NCI-H2081 (cell line): ENCODE measurements at regions not wholly inside any gene's neighbourhood (a gene's known extent, or its start where the extent isn't known, plus 50 kb on each side); places are given as distances from the start of the nearest gene placed in this dataset.
A peak's percentile ranks its signal among the peaks of the same experiment; 100 is the strongest.

Experiments used
- DNase-seq, 2 experiments: peaks; one replicate each; lab custom pipeline; 2025; lab: John Stamatoyannopoulos, UW

- DNase-seq, result no peak
Observed at GRCh38 chr14:61893371-61893940, 131.2 kb downstream of the SNAPC1 start.

- peak; percentile 56 to 67 for DNase-seq
Observed at GRCh38 chr14:61894452-61895077, 132.3 kb downstream of the SNAPC1 start.

GRCh38 chr14:61897300-61897699 lies 135.1 kb downstream of the SNAPC1 start:
- DNase-seq, result no peak

GRCh38 chr14:61898568-61898967 lies 136.3 kb downstream of the SNAPC1 start:
- no peak for DNase-seq

- no peak for DNase-seq
Observed at GRCh38 chr14:61899497-61899896, 137.3 kb downstream of the SNAPC1 start.

- no peak for DNase-seq
Observed at GRCh38 chr14:61904946-61905345, 142.7 kb downstream of the SNAPC1 start.

GRCh38 chr14:61911574-61911973 lies 149.4 kb downstream of the SNAPC1 start:
- DNase-seq, result peak; percentile 16 to 69

GRCh38 chr14:61918998-61919397 lies 156.8 kb downstream of the SNAPC1 start:
- DNase-seq, result no peak

GRCh38 chr14:61923348-61923747 lies 161.1 kb downstream of the SNAPC1 start:
- DNase-seq, result no peak

- peak in 1 of 2 experiments; percentile 7 for DNase-seq
Observed at GRCh38 chr14:61925043-61925442, 162.8 kb downstream of the SNAPC1 start.

GRCh38 chr14:61925732-61926435 lies 163.7 kb downstream of the SNAPC1 start:
- DNase-seq, result no peak

GRCh38 chr14:61927060-61927459 lies 164.8 kb downstream of the SNAPC1 start:
- DNase-seq, result no peak

- no peak for DNase-seq
Observed at GRCh38 chr14:61927520-61927919, 165.3 kb downstream of the SNAPC1 start.

GRCh38 chr14:61928300-61928699 lies 166.1 kb downstream of the SNAPC1 start:
- DNase-seq, result no peak

GRCh38 chr14:61928701-61929100 lies 166.5 kb downstream of the SNAPC1 start:
- DNase-seq, result no peak

GRCh38 chr14:61929651-61930050 lies 167.4 kb downstream of the SNAPC1 start:
- no peak for DNase-seq

GRCh38 chr14:61930101-61930857 lies 168.1 kb downstream of the SNAPC1 start:
- no peak for DNase-seq

GRCh38 chr14:61932974-61933373 lies 170.8 kb downstream of the SNAPC1 start:
- no peak for DNase-seq

GRCh38 chr14:61934385-61934784 lies 172.2 kb downstream of the SNAPC1 start:
- DNase-seq, result no peak

GRCh38 chr14:61939776-61940175 lies 177.6 kb downstream of the SNAPC1 start:
- DNase-seq, result no peak

- DNase-seq, result no peak
Observed at GRCh38 chr14:61940666-61941420, 178.6 kb downstream of the SNAPC1 start.
